ENCODE measurements at regions not wholly inside any gene's neighbourhood (a gene's known extent, or its start where the extent isn't known, plus 50 kb on each side); places are given as distances from the start of the nearest gene placed in this dataset.

DNA sequence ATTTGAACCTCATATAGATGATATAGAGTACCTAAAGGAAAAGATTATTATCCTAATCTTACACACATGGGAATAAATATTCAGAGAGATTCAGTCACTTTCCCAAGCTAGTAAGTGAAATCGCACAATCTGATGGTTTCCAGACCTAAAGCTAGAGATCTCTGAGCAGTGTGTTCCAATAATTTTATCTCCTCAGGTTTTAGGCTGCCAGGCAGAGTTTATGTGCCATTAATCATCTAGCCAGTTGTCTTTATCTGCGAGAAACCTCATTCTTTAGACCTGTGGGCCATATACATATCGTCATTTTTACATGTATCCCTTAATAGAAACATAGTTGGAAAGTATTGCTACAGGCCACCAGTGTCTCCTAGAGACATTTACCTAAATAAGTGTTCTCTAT lies 647.2 kb upstream of the STEAP1 start:
- no peaks in the 10 kb centered on the region for H3K9me3 Mint-ChIP-seq (ENCODE audit: low read depth, unreplicated experiment)
- H3K4me3 Mint-ChIP-seq (ENCODE audit: low read depth, unreplicated experiment) = no peak overlapping the region
- BruUV-seq (replicated peaks) = no TSS peak
- H3K4me1 Mint-ChIP-seq (ENCODE audit: low read depth, unreplicated experiment) = no peaks in the 10 kb centered on the region
- TF ChIP-seq CTCF (IDR thresholded peaks at IDR 0.05; ENCODE audit: unreplicated experiment) = no peak
- intact Hi-C loops (cut with micrococcal nuclease; ENCODE audit: unreplicated experiment) = no loop called here
- H3K36me3 Mint-ChIP-seq (ENCODE audit: insufficient read depth, unreplicated experiment) = no peaks in the 10 kb centered on the region
- CTCF ChIA-PET = no interaction called here
- no peaks in the 10 kb centered on the region for H3K27me3 Mint-ChIP-seq (ENCODE audit: unreplicated experiment)
- no peak for DNase-seq
- H3K27ac Mint-ChIP-seq (ENCODE audit: unreplicated experiment) = no peak overlapping the region

DNA sequence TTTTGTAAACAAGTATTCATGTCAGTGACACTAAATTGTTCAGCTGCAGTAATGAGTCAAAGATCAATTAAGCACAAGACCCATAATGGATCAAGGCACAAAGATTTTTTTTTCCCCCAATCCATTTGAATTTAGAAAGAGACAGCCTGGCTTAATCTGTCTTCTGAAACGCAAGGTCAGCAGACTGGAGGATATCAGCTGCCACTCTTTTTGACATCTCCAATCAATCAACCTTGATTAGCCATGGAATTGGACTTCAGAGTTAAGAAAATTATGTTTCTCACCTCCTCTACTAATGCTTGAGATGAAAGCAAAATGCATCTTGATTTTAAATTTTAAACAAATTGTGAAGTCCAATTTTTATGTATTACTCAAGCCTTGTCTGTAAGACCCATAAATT lies 642.4 kb upstream of the STEAP1 start:
- CTCF ChIA-PET = no interaction called here
- H3K9me3 Mint-ChIP-seq (ENCODE audit: low read depth, unreplicated experiment) = no peaks in the 10 kb centered on the region
- no peak overlapping the region for H3K4me3 Mint-ChIP-seq (ENCODE audit: low read depth, unreplicated experiment)
- intact Hi-C loops (cut with micrococcal nuclease; ENCODE audit: unreplicated experiment) = no loop called here
- no peak for TF ChIP-seq CTCF (IDR thresholded peaks at IDR 0.05; ENCODE audit: unreplicated experiment)
- H3K4me1 Mint-ChIP-seq (ENCODE audit: low read depth, unreplicated experiment) = no peaks in the 10 kb centered on the region
- DNase-seq = no peak
- no peaks in the 10 kb centered on the region for H3K27me3 Mint-ChIP-seq (ENCODE audit: unreplicated experiment)
- no peaks in the 10 kb centered on the region for H3K36me3 Mint-ChIP-seq (ENCODE audit: insufficient read depth, unreplicated experiment)
- no peak overlapping the region for H3K27ac Mint-ChIP-seq (ENCODE audit: unreplicated experiment)
- BruUV-seq (replicated peaks) = no TSS peak

GRCh38 chr7:89514970-89515369 lies 639.3 kb upstream of the STEAP1 start:
- no TSS peak for BruUV-seq (replicated peaks)
- TF ChIP-seq CTCF (IDR thresholded peaks at IDR 0.05; ENCODE audit: unreplicated experiment) = no peak

DNA sequence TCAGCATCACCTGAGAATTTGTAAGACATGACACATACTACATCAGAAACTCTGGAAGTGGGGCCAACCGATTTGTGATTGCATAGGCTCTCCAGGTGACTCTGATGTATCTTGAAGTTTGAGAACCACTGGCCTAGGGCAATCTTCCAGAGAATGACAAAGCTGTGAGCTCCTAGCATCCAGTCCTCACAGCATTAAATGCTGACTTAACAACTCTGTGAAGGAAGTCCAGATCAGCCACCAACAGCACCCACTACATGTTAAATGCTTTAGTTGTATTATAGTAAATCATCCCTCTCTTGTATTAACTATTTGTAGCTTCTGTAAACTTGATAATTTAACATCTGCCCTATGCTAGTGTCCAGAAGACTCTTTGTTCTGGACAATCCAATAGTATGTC lies 636.5 kb upstream of the STEAP1 start:
- no peaks in the 10 kb centered on the region for H3K36me3 Mint-ChIP-seq (ENCODE audit: insufficient read depth, unreplicated experiment)
- H3K9me3 Mint-ChIP-seq (ENCODE audit: low read depth, unreplicated experiment) = no peaks in the 10 kb centered on the region
- H3K4me3 Mint-ChIP-seq (ENCODE audit: low read depth, unreplicated experiment) = no peak overlapping the region
- no peaks in the 10 kb centered on the region for H3K4me1 Mint-ChIP-seq (ENCODE audit: low read depth, unreplicated experiment)
- BruUV-seq (replicated peaks) = no TSS peak
- CTCF ChIA-PET = no interaction called here
- no peaks in the 10 kb centered on the region for H3K27me3 Mint-ChIP-seq (ENCODE audit: unreplicated experiment)
- intact Hi-C loops (cut with micrococcal nuclease; ENCODE audit: unreplicated experiment) = no loop called here
- no peak for DNase-seq
- TF ChIP-seq CTCF (IDR thresholded peaks at IDR 0.05; ENCODE audit: unreplicated experiment) = no peak
- no peak overlapping the region for H3K27ac Mint-ChIP-seq (ENCODE audit: unreplicated experiment)

More at GRCh38 chr7:89514970-89515369, 639.3 kb upstream of the STEAP1 start:
- H3K4me1 Mint-ChIP-seq (ENCODE audit: low read depth, unreplicated experiment) = no peaks in the 10 kb centered on the region
- no peak overlapping the region for H3K4me3 Mint-ChIP-seq (ENCODE audit: low read depth, unreplicated experiment)
- no peaks in the 10 kb centered on the region for H3K36me3 Mint-ChIP-seq (ENCODE audit: insufficient read depth, unreplicated experiment)
- H3K9me3 Mint-ChIP-seq (ENCODE audit: low read depth, unreplicated experiment) = no peaks in the 10 kb centered on the region
- CTCF ChIA-PET = interaction anchor here (0.6 kb wide), 1 partner anchor 1277 kb away, joined by 3 read pairs; no protein-coding TSS in a partner anchor
- intact Hi-C loops (cut with micrococcal nuclease; ENCODE audit: unreplicated experiment) = no loop called here
- H3K27me3 Mint-ChIP-seq (ENCODE audit: unreplicated experiment) = no peaks in the 10 kb centered on the region
- no peak overlapping the region for H3K27ac Mint-ChIP-seq (ENCODE audit: unreplicated experiment)
- DNase-seq = no peak

DNA sequence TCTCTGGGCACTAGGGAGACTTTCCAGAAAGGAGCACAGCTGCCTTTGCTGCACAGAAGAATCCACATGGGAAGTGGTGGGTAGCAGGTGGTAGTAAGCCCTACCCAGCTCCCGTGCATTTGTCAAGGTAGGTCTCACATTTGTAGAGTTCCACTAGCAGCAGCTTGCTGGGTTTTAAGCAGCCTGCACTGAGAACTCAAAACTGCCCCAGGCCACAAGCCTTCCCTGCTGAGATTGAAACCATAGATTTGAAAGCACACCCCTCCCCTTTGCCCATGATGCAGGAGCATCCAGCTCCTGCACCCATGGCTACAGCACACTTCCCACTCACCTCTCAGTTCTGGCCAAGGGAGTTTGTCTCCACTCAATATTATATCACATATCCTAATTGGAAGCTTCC lies 604.5 kb upstream of the STEAP1 start:
- Mint-ChIP-seq H3K27me3 (ENCODE audit: unreplicated experiment) (no peaks in the 10 kb centered on the region), H3K27ac (ENCODE audit: unreplicated experiment) (no peak overlapping the region), H3K4me3 (ENCODE audit: low read depth, unreplicated experiment) (no peak overlapping the region), H3K4me1 (ENCODE audit: low read depth, unreplicated experiment) (no peaks in the 10 kb centered on the region), H3K9me3 (ENCODE audit: low read depth, unreplicated experiment) (peaks cover 3% of the 10 kb centered on the region), H3K36me3 (ENCODE audit: insufficient read depth, unreplicated experiment) (no peaks in the 10 kb centered on the region)
- TF ChIP-seq CTCF (IDR thresholded peaks at IDR 0.05; ENCODE audit: unreplicated experiment) = no peak
- intact Hi-C loops (cut with micrococcal nuclease; ENCODE audit: unreplicated experiment) = no loop called here
- no peak for DNase-seq
- no TSS peak for BruUV-seq (replicated peaks)
- CTCF ChIA-PET = no interaction called here
